ENCODE measurements at regions not wholly inside any gene's neighbourhood (a gene's known extent, or its start where the extent isn't known, plus 50 kb on each side); places are given as distances from the start of the nearest gene placed in this dataset.

GRCh38 chr2:74766780-74767179, 67.1 kb upstream of the HK2 start:
- Histone ChIP-seq H3K27ac (ENCODE audit: low read length) (no peak overlapping the region), H3K9me3 (ENCODE audit: low read length) (no peaks in the 10 kb centered on the region), H3K4me3 (ENCODE audit: low read length) (no peak overlapping the region), H4K20me1 (ENCODE audit: low read length) (no peaks in the 10 kb centered on the region), H3K4me1 (ENCODE audit: insufficient read depth, low read length) (no peaks in the 10 kb centered on the region), H3K4me2 (ENCODE audit: low read length) (no peak overlapping the region), H2AFZ (ENCODE audit: low read length) (no peak overlapping the region), H3K9me2 (replicated peaks; ENCODE audit: low read length) (no peaks in the 10 kb centered on the region), H3F3A (ENCODE audit: low read length, unreplicated experiment) (no peaks in the 10 kb centered on the region), H3K36me3 (ENCODE audit: low read depth, low read length) (peaks cover 2% of the 10 kb centered on the region; the same call in 1 of the 2 replicates), H3K27me3 (ENCODE audit: low read length) (no peaks in the 10 kb centered on the region), H3K79me2 (ENCODE audit: low read length) (no peaks in the 10 kb centered on the region), H3K9ac (ENCODE audit: low read length) (no peak overlapping the region)
- DNase-seq (no peak), ATAC-seq (no peak)
- intact Hi-C loops (cut with micrococcal nuclease), result no loop called here
- CTCF ChIA-PET, result no interaction called here
- POLR2A ChIA-PET (ENCODE audit: unreplicated experiment), result no interaction called here
- TF ChIP-seq EZH2 (IDR thresholded peaks at IDR 0.05; ENCODE audit: low read length, unreplicated experiment) (no peak), CTCF (conservative IDR thresholded peaks at IDR 0.05; ENCODE audit: low read depth, low read length) (no peak), EZH2phosphoT487 (IDR thresholded peaks at IDR 0.05; ENCODE audit: borderline replicate concordance, low read length) (no peak)
- no TSS peak for BruUV-seq (replicated peaks)

GRCh38 chr2:74767618-74768017, 66.3 kb upstream of the HK2 start:
- Histone ChIP-seq H3K36me3 (ENCODE audit: low read depth, low read length) (peaks cover 2% of the 10 kb centered on the region; the same call in 1 of the 2 replicates), H3K79me2 (ENCODE audit: low read length) (no peaks in the 10 kb centered on the region), H3K27me3 (ENCODE audit: low read length) (no peaks in the 10 kb centered on the region), H3K27ac (ENCODE audit: low read length) (no peak overlapping the region), H3K9me3 (ENCODE audit: low read length) (no peaks in the 10 kb centered on the region), H4K20me1 (ENCODE audit: low read length) (no peaks in the 10 kb centered on the region), H3K9ac (ENCODE audit: low read length) (no peak overlapping the region), H3F3A (ENCODE audit: low read length, unreplicated experiment) (no peaks in the 10 kb centered on the region), H3K4me1 (ENCODE audit: insufficient read depth, low read length) (no peaks in the 10 kb centered on the region), H3K4me3 (ENCODE audit: low read length) (no peak overlapping the region), H2AFZ (ENCODE audit: low read length) (no peak overlapping the region), H3K4me2 (ENCODE audit: low read length) (no peak overlapping the region), H3K9me2 (replicated peaks; ENCODE audit: low read length) (no peaks in the 10 kb centered on the region)
- ChIA-PET CTCF (no interaction called here), POLR2A (ENCODE audit: unreplicated experiment) (no interaction called here)
- TF ChIP-seq EZH2phosphoT487 (IDR thresholded peaks at IDR 0.05; ENCODE audit: borderline replicate concordance, low read length) (no peak), EZH2 (IDR thresholded peaks at IDR 0.05; ENCODE audit: low read length, unreplicated experiment) (no peak), CTCF (conservative IDR thresholded peaks at IDR 0.05; ENCODE audit: low read depth, low read length) (no peak)
- no TSS peak for BruUV-seq (replicated peaks)
- ATAC-seq (no peak), DNase-seq (no peak)
- intact Hi-C loops (cut with micrococcal nuclease), result no loop called here

GRCh38 chr2:74768401-74768914, 65.5 kb upstream of the HK2 start:
- no peaks in the 10 kb centered on the region for H3K36me3 ChIP-seq (ENCODE audit: low read depth, low read length)
- no peak for ATAC-seq
- H4K20me1 ChIP-seq (ENCODE audit: low read length), result no peaks in the 10 kb centered on the region
- no peaks in the 10 kb centered on the region for H3K4me1 ChIP-seq (ENCODE audit: insufficient read depth, low read length)
- H2AFZ ChIP-seq (ENCODE audit: low read length), result no peak overlapping the region
- no peaks in the 10 kb centered on the region for H3K27me3 ChIP-seq (ENCODE audit: low read length)
- H3K27ac ChIP-seq (ENCODE audit: low read length), result no peak overlapping the region
- no peaks in the 10 kb centered on the region for H3F3A ChIP-seq (ENCODE audit: low read length, unreplicated experiment)
- no peaks in the 10 kb centered on the region for H3K9me3 ChIP-seq (ENCODE audit: low read length)
- no peak for DNase-seq
- no peak overlapping the region for H3K4me3 ChIP-seq (ENCODE audit: low read length)
- intact Hi-C loops (cut with micrococcal nuclease), result no loop called here
- no peaks in the 10 kb centered on the region for H3K79me2 ChIP-seq (ENCODE audit: low read length)
- POLR2A ChIA-PET (ENCODE audit: unreplicated experiment), result no interaction called here
- CTCF ChIA-PET, result no interaction called here
- BruUV-seq (replicated peaks), result no TSS peak
- TF ChIP-seq CTCF (conservative IDR thresholded peaks at IDR 0.05; ENCODE audit: low read depth, low read length) (no peak), EZH2phosphoT487 (IDR thresholded peaks at IDR 0.05; ENCODE audit: borderline replicate concordance, low read length) (no peak), EZH2 (IDR thresholded peaks at IDR 0.05; ENCODE audit: low read length, unreplicated experiment) (no peak)
- H3K9me2 ChIP-seq (replicated peaks; ENCODE audit: low read length), result no peaks in the 10 kb centered on the region
- no peak overlapping the region for H3K4me2 ChIP-seq (ENCODE audit: low read length)
- H3K9ac ChIP-seq (ENCODE audit: low read length), result no peak overlapping the region

Measured in PC-3 (cell line).